D721Med (cell line): ENCODE measurements at regions not wholly inside any gene's neighbourhood (a gene's known extent, or its start where the extent isn't known, plus 50 kb on each side); places are given as distances from the start of the nearest gene placed in this dataset.
"Not testable (repeated sequence)": the region's sequence is repeated elsewhere in the genome, so short reads cannot be mapped to it uniquely, and the experiment has no call there.

Experiments used
- DNase-seq: peaks from one replicate; pipeline ENCODE4 v3.0.0; 2011; ENCODE audit warnings: low spot score; ENCODE audit not compliant: insufficient read length
- FAIRE-seq: peaks from 2 replicates; lab custom pipeline; 2011; peaks lifted over from hg19 to GRCh38; lab: Jason Lieb, UNC
- CTCF ChIP-seq: IDR thresholded peaks from 2 replicates; pipeline ENCODE4 v1.5.1; 2012; ENCODE audit warnings: mild to moderate bottlenecking, control low read depth; ENCODE audit not compliant: insufficient read depth; ENCODE audit errors: missing control alignments

DNA sequence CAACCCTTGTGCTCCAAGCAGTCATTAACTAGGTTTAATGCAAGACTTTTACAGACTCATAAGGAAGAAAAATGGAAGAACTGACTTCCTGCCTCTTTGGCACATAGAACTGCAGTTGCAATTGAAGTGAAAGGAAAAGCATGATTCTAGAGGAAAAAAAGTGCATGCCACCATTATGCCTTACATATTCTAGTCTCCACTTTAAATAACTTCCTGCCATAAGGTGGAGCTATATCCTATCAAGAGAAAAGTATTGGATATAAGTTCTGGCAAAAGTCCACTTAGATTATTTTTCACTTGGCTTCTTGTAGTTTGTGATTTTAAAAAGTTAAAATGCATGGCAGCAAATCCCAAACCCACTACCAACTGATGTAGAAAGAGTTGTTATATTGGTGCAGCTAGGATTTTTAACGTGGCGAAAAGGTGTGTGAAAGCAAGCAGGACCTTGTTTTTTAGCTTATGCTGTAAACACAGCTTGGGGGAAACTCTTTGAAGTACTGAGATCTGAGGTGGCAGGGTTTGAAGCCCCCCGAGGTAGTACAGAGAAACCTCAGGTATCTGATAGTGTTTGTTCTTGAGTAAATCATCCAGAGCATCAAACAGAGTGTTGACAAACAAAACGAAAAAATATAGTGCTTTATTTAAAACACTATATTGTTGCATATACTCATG is 117.9 kb downstream of the ANXA1 start:
- TF ChIP-seq CTCF, result peak; percentile 49
- DNase-seq, result no peak
- FAIRE-seq, result peak; percentile 64

DNA sequence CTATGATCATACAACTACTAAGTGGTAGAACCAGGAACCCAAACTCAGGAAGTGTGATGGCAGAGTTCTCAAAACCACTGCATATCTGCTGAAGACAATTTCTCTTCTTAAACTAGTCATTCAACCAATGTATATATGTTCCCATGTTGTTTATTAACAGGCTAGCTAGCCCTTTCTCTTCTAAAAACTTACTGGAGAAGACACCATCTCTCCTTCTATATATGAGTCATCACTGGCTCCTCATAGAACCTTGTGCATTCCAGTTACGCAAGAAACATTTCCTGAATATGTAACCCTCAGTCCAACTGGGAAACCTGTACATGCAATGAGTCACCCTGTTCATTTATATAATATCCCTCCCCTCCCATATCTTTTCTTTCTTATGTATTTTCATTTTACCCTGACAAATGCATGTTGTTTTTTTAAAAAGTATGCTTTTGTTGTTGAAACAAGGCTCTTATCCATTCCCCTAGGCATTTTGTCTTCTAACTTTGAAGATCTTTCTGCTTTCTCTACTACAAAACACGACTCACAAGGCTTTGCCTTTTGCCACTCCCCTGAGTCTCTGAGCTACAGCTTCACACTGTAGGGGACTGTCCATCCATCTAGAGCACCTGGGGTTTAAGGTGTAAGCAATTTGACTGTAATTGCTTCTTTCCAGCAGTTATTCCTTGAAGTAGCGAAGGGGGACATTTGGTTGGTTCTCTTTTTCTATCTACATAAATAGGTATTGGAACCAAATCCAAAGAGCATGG is 119.5 kb downstream of the ANXA1 start:
- TF ChIP-seq CTCF, result no peak
- FAIRE-seq, result no peak
- no peak for DNase-seq

- no peak for FAIRE-seq
- no peak for TF ChIP-seq CTCF
- DNase-seq, result no peak
Measured at GRCh38 chr9:73280113-73280512, 128.4 kb downstream of the ANXA1 start.

GRCh38 chr9:73284377-73284776 is 132.7 kb downstream of the ANXA1 start:
- FAIRE-seq, result no peak
- DNase-seq, result no peak
- TF ChIP-seq CTCF, result no peak

GRCh38 chr9:73294336-73294735 is 142.7 kb downstream of the ANXA1 start:
- no peak for TF ChIP-seq CTCF
- FAIRE-seq (no peak), DNase-seq (no peak)

GRCh38 chr9:73325983-73326382 is 174.3 kb downstream of the ANXA1 start:
- FAIRE-seq (no peak), DNase-seq (no peak)
- no peak for TF ChIP-seq CTCF

DNA sequence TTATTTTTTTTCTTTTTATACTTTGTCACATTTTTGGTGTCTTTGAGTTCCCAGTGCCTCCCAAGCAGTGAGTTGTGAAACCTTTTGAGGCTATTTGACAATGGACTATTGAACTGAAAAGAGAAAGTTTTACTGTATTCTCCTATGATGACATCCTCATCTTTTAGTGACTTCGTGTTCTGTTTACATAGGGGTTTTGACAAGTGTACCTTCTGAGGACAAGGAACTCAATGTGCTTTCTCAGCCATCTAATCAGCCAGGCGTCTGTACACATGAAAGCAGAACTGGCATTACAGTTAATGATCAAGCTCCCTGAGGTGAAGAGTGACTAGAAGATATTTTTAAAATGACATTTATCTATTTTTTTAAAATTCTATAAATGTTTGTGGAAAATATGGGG is 175.5 kb downstream of the ANXA1 start:
- no peak for DNase-seq
- TF ChIP-seq CTCF, result no peak
- FAIRE-seq, result no peak

GRCh38 chr9:73337182-73337581 is 185.5 kb downstream of the ANXA1 start:
- DNase-seq, FAIRE-seq: not testable (repeated sequence)
